ENCODE measurements at regions not wholly inside any gene's neighbourhood (a gene's known extent, or its start where the extent isn't known, plus 50 kb on each side); places are given as distances from the start of the nearest gene placed in this dataset.

- TF ChIP-seq, protein P1, sequence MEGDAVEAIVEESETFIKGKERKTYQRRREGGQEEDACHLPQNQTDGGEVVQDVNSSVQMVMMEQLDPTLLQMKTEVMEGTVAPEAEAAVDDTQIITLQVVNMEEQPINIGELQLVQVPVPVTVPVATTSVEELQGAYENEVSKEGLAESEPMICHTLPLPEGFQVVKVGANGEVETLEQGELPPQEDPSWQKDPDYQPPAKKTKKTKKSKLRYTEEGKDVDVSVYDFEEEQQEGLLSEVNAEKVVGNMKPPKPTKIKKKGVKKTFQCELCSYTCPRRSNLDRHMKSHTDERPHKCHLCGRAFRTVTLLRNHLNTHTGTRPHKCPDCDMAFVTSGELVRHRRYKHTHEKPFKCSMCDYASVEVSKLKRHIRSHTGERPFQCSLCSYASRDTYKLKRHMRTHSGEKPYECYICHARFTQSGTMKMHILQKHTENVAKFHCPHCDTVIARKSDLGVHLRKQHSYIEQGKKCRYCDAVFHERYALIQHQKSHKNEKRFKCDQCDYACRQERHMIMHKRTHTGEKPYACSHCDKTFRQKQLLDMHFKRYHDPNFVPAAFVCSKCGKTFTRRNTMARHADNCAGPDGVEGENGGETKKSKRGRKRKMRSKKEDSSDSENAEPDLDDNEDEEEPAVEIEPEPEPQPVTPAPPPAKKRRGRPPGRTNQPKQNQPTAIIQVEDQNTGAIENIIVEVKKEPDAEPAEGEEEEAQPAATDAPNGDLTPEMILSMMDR (conservative IDR thresholded peaks at IDR 0.05; ENCODE audit: low read depth, low read length), result no peak
- no peak for TF ChIP-seq EZH2 (IDR thresholded peaks at IDR 0.05; ENCODE audit: borderline replicate concordance, low read depth, low read length, poor library complexity, severe bottlenecking)
These were observed 88.5 kb downstream of the MYEOV start for GRCh38 chr11:69382131-69383128.
